Hepatic stellate cell (primary cell): ENCODE measurements at regions not wholly inside any gene's neighbourhood (a gene's known extent, or its start where the extent isn't known, plus 50 kb on each side); places are given as distances from the start of the nearest gene placed in this dataset.

Source experiments
- DNase-seq: peaks from one replicate; pipeline ENCODE4 v3.0.0; 2011; ENCODE audit warnings: low spot score

DNA sequence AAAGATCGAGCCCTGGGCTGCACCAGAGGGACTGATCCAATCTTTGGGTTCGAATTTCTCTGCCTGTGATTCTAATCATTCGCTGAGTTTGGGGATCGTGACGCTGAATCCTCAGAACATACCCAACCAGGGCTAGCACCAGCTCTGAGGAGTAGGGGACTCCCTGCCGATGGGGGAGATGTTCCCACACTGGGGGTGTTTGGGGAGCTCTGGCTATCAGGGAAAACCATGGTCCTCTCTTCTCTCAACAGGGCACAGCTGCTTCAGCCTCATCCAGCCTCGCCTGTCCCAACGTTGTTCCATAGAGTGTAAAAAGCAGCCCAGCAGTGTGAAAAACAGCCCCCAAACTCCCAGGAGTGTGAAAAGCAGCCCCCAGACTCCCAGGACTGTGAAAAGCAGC is 136.6 kb downstream of the ANKRD60 start:
- no peak for DNase-seq

GRCh38 chr20:58090161-58090560 is 138.3 kb downstream of the ANKRD60 start:
- DNase-seq = no peak

DNA sequence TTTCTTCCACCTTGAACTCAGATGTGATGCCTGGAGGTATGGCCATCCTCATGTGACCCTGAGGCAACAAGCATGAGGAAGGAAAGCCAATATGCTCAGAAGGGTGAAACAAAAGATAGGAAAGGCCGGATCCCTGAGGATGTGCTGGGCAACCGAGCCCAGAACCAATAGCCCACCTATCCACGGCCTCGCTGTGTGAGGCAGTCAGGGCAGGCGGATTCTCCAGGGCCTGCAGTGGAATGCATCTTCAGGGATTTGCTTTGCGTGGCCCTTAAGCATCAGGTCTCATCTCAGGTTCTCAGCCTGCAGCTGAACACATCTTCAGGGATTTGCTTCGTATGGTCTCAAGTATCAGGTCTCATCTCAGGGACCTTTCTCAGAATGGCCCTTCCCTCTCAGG is 139.8 kb downstream of the ANKRD60 start:
- DNase-seq = no peak

DNA sequence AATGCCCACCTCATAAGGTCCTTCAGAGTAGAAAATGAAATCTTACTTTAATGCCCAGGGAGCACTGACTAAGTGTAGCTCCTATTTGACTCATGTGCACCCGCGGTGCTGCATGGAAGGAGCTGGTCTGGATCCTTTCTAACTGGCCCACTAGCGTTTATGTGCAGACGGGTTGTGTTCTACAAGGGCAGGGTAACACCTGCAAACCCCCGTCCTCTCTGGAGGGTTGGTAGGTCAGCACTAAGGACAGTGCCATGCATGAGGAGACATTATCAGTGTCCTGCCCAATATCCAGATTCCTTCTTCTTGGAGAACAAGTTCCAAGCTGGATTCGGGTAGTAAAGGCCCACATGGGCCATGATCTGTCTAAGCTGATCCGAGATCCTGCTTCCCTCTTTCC is 140.3 kb downstream of the ANKRD60 start:
- DNase-seq = no peak

DNA sequence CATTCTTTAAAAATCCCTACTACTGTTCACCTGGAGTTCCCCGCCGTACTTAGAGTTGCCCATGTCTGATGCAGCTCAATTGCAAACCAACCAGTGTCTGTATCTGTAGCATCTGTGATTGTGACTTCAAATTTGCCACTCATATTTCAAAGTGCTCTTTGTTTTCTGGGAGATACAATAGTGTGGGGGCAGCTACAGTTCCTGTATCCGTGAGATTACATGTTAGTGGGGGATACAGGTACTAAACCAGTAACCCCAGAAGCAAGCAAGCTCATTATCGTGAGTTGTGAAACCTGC is 140.9 kb downstream of the ANKRD60 start:
- no peak for DNase-seq

- no peak for DNase-seq
These were observed 141.5 kb downstream of the ANKRD60 start for GRCh38 chr20:58086763-58087561.

- DNase-seq = no peak
These were observed 143.5 kb downstream of the ANKRD60 start for GRCh38 chr20:58084966-58085365.

DNA sequence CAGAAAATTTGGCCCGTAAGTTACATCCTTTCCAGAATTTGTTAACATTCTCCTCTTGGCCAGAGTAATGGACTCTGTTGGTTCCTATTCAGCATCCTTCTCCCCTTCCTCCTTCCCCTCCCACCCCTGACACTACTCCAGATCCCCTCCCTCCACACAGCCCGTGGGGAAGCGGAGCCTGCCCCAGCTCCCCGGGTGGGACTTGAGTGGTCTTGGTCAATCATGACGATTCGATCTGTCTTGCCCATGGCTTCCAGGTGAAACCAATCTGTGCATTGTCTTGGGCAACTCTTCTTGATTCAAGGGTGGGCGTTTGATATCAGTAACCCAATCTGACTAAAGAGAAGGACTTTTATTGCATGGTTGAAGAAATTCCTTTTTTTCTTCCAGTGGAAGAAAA is 143.9 kb downstream of the ANKRD60 start:
- no peak for DNase-seq

- no peak for DNase-seq
These were observed 146.6 kb downstream of the ANKRD60 start for GRCh38 chr20:58081846-58082245.

DNA sequence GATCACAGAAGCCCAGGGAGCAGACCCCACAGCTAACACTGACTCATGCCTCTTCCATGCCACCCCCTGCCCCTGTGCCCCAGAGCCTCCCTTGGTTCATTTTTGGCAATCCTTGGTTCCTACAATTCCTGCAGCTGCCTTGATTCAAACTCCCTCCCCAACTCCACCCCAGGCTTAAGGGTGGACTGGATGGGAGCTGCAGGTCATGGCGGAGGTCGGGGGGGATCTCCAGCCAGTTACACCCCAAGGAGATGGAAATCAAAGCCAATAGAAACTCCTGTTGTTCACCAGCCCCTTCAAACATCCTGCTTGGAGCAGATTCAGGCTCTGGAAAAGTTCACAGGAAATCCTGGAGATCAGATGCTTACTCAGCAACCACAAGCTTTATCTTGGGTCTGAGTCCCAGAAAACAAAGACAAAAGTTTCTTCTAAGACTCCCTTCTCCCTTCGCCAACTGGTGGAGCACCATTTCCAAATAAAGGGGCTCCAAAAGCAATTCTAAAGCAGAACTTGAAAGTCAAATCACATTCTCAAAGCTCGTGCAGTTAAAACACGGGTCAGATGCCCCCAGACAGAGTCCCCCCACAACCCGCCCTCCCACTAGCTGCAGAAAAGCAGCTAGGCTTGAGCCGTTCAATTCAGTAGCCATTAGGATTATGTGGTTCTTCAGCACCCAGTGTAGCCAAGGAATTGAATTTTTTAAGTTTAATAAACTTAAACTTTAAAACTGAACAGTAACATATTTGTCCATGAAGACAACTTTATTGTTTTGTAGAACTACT is 149.5 kb downstream of the ANKRD60 start:
- DNase-seq = no peak

- DNase-seq = no peak
These were observed 151.2 kb downstream of the ANKRD60 start for GRCh38 chr20:58077282-58077681.

DNA sequence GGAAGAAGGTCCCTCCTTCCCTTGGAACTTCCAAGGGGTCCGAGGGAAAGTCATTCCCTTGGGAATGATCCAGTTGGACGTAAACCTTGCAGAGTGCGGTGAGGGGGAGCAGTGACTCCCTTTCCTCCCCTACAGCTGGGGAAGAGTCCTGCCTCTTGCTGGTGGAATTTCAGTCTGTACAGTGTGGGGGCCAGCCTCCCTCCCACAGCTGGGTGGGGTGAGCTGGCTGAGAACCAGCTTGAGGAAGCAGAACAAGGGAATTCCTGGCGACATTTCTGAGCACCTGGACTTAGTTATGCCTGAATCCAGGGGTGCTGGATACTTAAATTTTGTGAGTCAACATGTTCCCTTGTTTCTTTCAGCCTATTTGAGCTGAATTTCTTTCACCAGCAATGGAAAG is 152.0 kb downstream of the ANKRD60 start:
- no peak for DNase-seq

DNA sequence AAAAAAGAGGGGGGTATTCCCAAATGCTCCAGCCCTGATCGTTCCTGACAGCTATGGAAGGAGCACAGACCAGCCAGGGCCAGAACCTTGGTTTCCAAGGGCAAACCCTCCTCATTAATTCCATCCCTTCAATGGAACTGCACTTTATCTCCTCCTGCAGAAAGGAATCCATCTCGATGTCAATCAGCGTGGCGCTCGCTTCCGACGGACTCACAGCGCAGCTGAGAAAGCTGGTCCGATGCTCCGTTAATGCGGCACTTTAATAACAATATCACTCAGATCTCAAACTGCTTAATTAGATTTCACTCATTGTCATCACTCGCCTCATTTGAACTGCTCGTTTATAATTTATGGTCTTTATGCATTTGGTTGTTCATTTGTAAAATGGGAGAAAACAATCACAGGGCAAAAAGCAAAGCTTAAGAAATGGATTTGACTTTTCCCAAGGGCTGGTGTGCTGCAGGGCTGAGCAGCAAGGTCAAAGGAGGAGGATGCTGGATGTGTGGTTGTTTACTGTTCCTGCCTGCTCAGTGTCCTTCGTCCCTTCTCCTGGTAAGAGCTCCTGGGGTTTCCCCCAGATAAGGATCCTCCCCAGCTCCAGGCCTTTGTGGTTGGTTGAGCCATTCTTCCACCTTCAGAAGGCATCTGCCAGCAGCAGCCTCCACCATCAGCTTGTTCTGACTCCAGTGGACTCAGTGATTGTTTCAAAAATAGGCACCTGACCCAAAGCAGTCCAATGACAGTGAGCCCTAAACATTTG is 152.7 kb downstream of the ANKRD60 start:
- DNase-seq = no peak

- no peak for DNase-seq
These were observed 154.3 kb downstream of the ANKRD60 start for GRCh38 chr20:58073945-58074856.

DNA sequence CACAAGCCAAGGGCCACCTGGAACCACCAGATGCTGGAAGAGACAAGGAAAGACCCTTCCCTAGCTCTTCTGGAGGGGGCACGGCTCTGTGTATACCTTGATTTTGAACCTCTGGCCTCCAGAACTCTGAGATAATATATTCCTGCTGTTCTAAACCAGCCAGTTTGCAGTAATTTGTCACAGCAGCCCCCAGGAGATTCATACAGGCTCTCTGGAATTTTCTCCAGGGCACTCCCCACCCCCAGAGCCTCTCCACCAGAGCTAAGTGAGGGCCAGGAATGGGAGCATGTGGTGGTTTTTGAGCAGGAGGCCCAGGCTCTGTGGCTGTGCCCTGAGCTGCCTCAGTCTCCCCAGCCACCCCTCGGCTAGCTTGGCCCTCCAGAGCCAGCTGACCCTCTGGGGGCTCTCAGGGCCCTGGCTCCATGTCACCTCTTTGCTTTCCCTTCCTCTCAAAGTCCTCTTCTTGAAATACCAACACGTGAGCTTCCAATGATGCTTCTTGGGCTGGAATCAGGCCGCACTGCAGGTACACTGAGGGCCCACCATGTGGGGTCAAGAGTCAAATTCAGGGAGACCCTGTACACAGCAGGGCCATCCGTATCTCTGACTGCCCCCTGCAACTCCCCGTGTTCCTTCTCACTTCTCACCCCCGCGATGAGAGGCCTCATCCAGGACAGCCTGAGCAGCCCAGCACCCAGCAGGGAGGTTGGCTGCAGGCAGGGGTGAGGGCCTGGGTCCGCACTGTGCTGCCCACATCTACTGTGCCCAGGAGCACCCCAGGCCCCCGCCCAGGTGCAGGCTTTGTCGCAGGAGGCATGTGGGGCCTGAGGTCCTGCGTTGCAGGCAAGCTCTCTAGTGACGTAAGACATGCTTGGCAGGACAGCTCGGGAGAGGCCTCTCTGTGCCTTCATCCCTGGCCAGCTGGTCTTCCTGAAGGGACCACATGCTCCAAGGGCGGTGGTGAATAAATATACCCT is 155.5 kb downstream of the ANKRD60 start:
- DNase-seq = no peak

GRCh38 chr20:58071991-58072390 is 156.5 kb downstream of the ANKRD60 start:
- no peak for DNase-seq

DNA sequence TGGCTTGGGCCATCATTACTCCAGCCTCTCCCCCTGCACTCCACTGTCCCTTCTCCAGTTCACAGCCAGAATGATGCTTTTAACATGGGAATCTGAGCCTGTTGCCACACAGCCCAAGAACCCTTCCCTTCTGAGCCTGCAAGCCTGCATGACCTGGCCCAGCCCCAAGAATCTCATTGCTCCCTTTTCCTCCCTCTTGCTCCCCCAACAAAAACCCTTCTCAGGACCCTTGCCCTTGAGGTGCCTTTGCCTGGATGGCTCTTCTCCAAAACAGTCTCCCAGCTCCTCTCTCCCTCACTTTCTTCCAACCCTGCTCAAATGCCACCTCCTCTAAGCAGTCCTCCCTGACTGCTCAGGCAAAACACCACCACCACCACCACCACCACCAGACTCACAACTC is 157.2 kb downstream of the ANKRD60 start:
- no peak for DNase-seq

- no peak for DNase-seq
These were observed 157.7 kb downstream of the ANKRD60 start for GRCh38 chr20:58070664-58071196.

DNA sequence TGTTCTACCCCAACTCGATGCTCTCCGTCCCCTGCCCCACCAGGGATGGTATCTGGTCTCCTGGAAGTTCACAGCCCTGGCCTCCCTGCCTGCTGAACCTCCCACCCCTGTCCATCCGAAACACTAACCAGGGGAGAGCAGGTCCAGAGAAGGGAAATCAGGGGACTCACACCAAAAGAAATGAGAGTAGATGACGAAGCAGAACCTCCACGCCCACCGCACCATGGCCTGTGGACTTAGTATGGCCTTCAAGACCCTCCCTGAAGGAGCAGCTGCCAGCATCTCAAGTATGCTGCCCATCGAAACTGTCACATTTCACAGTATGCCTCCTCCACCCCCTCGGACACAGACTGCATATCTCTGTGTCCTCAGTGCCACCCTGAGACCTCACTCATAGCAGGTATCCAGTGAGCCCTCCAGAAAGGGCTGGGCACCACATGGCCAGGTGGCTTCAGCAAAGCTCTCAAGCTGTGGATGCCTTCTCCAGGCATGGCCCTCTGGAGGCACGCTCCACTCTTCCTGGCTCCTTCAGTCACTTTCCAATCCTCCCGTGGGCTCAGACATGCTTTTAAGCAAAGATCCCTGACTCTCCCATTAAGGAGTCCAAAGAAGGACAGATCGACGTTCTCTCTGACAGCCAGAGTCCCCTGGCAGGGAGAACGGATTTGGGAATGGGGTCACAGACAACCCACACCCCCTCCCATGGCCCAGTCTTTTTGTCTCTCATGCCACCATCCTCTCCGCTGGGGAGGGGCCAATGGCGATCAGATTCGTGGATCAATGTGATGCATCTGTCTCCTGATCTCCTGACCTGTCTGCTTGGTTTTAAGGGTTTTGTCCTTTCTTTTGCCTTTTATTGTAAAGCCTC is 158.4 kb downstream of the ANKRD60 start:
- DNase-seq = no peak
